ENCODE measurements at regions not wholly inside any gene's neighbourhood (a gene's known extent, or its start where the extent isn't known, plus 50 kb on each side); places are given as distances from the start of the nearest gene placed in this dataset.

GRCh38 chr15:97806766-97807165, 153.7 kb upstream of the ARRDC4 start:
- no peak for DNase-seq (ENCODE audit: low read depth)

- no peak for DNase-seq (ENCODE audit: low read depth)
These were observed 144.7 kb upstream of the ARRDC4 start for GRCh38 chr15:97815835-97816234.

- DNase-seq (ENCODE audit: low read depth), result no peak
These were observed 143.1 kb upstream of the ARRDC4 start for GRCh38 chr15:97817276-97817890.

- no peak for DNase-seq (ENCODE audit: low read depth)
These were observed 124.5 kb upstream of the ARRDC4 start for GRCh38 chr15:97836003-97836402.

- DNase-seq (ENCODE audit: low read depth), result no peak
These were observed 122.6 kb upstream of the ARRDC4 start for GRCh38 chr15:97837896-97838295.

- DNase-seq (ENCODE audit: low read depth), result no peak
These were observed 121.8 kb upstream of the ARRDC4 start for GRCh38 chr15:97838606-97839210.

- no peak for DNase-seq (ENCODE audit: low read depth)
These were observed 120.0 kb upstream of the ARRDC4 start for GRCh38 chr15:97840501-97840900.

- no peak for DNase-seq (ENCODE audit: low read depth)
These were observed 118.9 kb upstream of the ARRDC4 start for GRCh38 chr15:97841558-97841957.

- DNase-seq (ENCODE audit: low read depth), result no peak
These were observed 111.3 kb upstream of the ARRDC4 start for GRCh38 chr15:97849183-97849582.

GRCh38 chr15:97858296-97858695, 102.2 kb upstream of the ARRDC4 start:
- DNase-seq (ENCODE audit: low read depth), result no peak

- no peak for DNase-seq (ENCODE audit: low read depth)
These were observed 98.8 kb upstream of the ARRDC4 start for GRCh38 chr15:97861529-97862260.

GRCh38 chr15:97866959-97867358, 93.5 kb upstream of the ARRDC4 start:
- no peak for DNase-seq (ENCODE audit: low read depth)

GRCh38 chr15:97867870-97868269, 92.6 kb upstream of the ARRDC4 start:
- no peak for DNase-seq (ENCODE audit: low read depth)

- DNase-seq (ENCODE audit: low read depth), result no peak
These were observed 91.5 kb upstream of the ARRDC4 start for GRCh38 chr15:97868981-97869380.

- DNase-seq (ENCODE audit: low read depth), result no peak
These were observed 89.7 kb upstream of the ARRDC4 start for GRCh38 chr15:97870771-97871170.

- DNase-seq (ENCODE audit: low read depth), result no peak
These were observed 86.4 kb upstream of the ARRDC4 start for GRCh38 chr15:97874139-97874538.

GRCh38 chr15:97875025-97875512, 85.4 kb upstream of the ARRDC4 start:
- DNase-seq (ENCODE audit: low read depth), result no peak

- no peak for DNase-seq (ENCODE audit: low read depth)
These were observed 84.8 kb upstream of the ARRDC4 start for GRCh38 chr15:97875513-97876280.

GRCh38 chr15:97876281-97876675, 84.2 kb upstream of the ARRDC4 start:
- no peak for DNase-seq (ENCODE audit: low read depth)

- no peak for DNase-seq (ENCODE audit: low read depth)
These were observed 79.0 kb upstream of the ARRDC4 start for GRCh38 chr15:97881346-97881965.

GRCh38 chr15:97884513-97885131, 75.9 kb upstream of the ARRDC4 start:
- no peak for DNase-seq (ENCODE audit: low read depth)

GRCh38 chr15:97890307-97890706, 70.2 kb upstream of the ARRDC4 start:
- no peak for DNase-seq (ENCODE audit: low read depth)
